Mesenchymal stem cell (in vitro differentiated cells and primary cell): ENCODE measurements at regions not wholly inside any gene's neighbourhood (a gene's known extent, or its start where the extent isn't known, plus 50 kb on each side); places are given as distances from the start of the nearest gene placed in this dataset.
A peak's percentile ranks its signal among the peaks of the same experiment; 100 is the strongest.

ENCODE experiments used
- DNase-seq: peaks from one replicate; pipeline ENCODE4 v3.0.0-alpha.2; 2013
- H2AFZ ChIP-seq: one replicate; pipeline ENCODE4 v1.6.1; 2013; ENCODE audit warnings: low read depth, mild to moderate bottlenecking, control low read depth, inconsistent platforms, low read length, moderate library complexity
- H2AK5ac ChIP-seq: 2 replicates; pipeline ENCODE4 v1.6.1; 2013; ENCODE audit warnings: low read length, moderate library complexity, mild to moderate bottlenecking, inconsistent platforms; ENCODE audit not compliant: severe bottlenecking
- H2BK120ac ChIP-seq: one replicate; pipeline ENCODE4 v1.6.1; 2013; ENCODE audit warnings: low read depth, mild to moderate bottlenecking, inconsistent platforms, low read length, moderate library complexity
- H2BK12ac ChIP-seq, 2 experiments: one replicate each; pipeline ENCODE4 v1.6.1; 2013; ENCODE audit warnings: inconsistent platforms in 2 of 2, low read length in 2 of 2, mild to moderate bottlenecking in 2 of 2, moderate library complexity in 2 of 2, control low read depth in 1 of 2
- H2BK15ac ChIP-seq: one replicate; pipeline ENCODE4 v1.6.1; 2013; ENCODE audit warnings: mild to moderate bottlenecking, low read depth, inconsistent platforms; ENCODE audit not compliant: poor library complexity, severe bottlenecking
- H2BK5ac ChIP-seq: 2 replicates; pipeline ENCODE4 v1.6.1; 2013; ENCODE audit warnings: low read depth, mild to moderate bottlenecking, low read length, control low read depth, inconsistent platforms; ENCODE audit not compliant: poor library complexity, severe bottlenecking
- H3K14ac ChIP-seq, 2 experiments: one replicate each; pipeline ENCODE4 v1.6.1; 2013; ENCODE audit warnings: inconsistent platforms in 2 of 2, low read length in 2 of 2, control low read depth in 1 of 2, mild to moderate bottlenecking in 1 of 2, moderate library complexity in 1 of 2
- H3K18ac ChIP-seq, 2 experiments: one replicate each; pipeline ENCODE4 v1.6.1; 2013; ENCODE audit warnings: inconsistent platforms in 2 of 2, low read length in 2 of 2, control low read depth in 1 of 2, low read depth in 1 of 2, mild to moderate bottlenecking in 1 of 2
- H3K23ac ChIP-seq, 2 experiments: one replicate each; pipeline ENCODE4 v1.6.1; 2013; ENCODE audit warnings: inconsistent platforms in 2 of 2, low read length in 2 of 2, mild to moderate bottlenecking in 2 of 2, moderate library complexity in 2 of 2, control low read depth in 1 of 2
- H3K27ac ChIP-seq: 2 replicates; pipeline ENCODE4 v1.5.1; 2013; ENCODE audit warnings: mild to moderate bottlenecking, moderate library complexity, low read length, control low read depth, inconsistent platforms; ENCODE audit not compliant: poor library complexity, severe bottlenecking
- H3K27me3 ChIP-seq, 2 experiments: 2 replicates each; pipeline versions ENCODE4 v1.6.1 to v1.7.0; 2013; ENCODE audit warnings: low read length in 2 of 2, mild to moderate bottlenecking in 2 of 2, moderate library complexity in 2 of 2, control low read depth in 1 of 2, inconsistent platforms in 1 of 2; ENCODE audit not compliant: control insufficient read depth in 1 of 2, insufficient read depth in 1 of 2
- H3K36me3 ChIP-seq, 2 experiments: 2 replicates each; pipeline versions ENCODE4 v1.6.1 to v1.7.0; 2013; ENCODE audit warnings: low read length in 2 of 2, control low read depth in 1 of 2, inconsistent platforms in 1 of 2, low read depth in 1 of 2, mild to moderate bottlenecking in 1 of 2; ENCODE audit not compliant: insufficient read depth in 2 of 2, control insufficient read depth in 1 of 2
- H3K4ac ChIP-seq, 2 experiments: one replicate each; pipeline ENCODE4 v1.6.1; 2013; ENCODE audit warnings: inconsistent platforms in 2 of 2, low read length in 2 of 2, mild to moderate bottlenecking in 2 of 2, moderate library complexity in 2 of 2, control low read depth in 1 of 2, low read depth in 1 of 2
- H3K4me1 ChIP-seq: 2 replicates; pipeline ENCODE4 v1.6.1; 2013; ENCODE audit warnings: low read depth, low read length, control low read depth; ENCODE audit not compliant: control insufficient read depth, insufficient read depth
- H3K4me2 ChIP-seq: 2 replicates; pipeline ENCODE4 v1.6.1; 2013; ENCODE audit warnings: low read length, mild to moderate bottlenecking, inconsistent platforms; ENCODE audit not compliant: poor library complexity, severe bottlenecking
- H3K4me3 ChIP-seq, 2 experiments: 2 replicates each; pipeline versions ENCODE4 v1.5.1 to v1.7.0; 2013; ENCODE audit warnings: low read length in 2 of 2, mild to moderate bottlenecking in 2 of 2, control low read depth in 1 of 2, low read depth in 1 of 2; ENCODE audit not compliant: insufficient read depth in 1 of 2
- H3K79me1 ChIP-seq: replicated peaks from 2 replicates; pipeline ENCODE4 v1.6.1; 2013; ENCODE audit warnings: mild to moderate bottlenecking, control low read depth, low read length, inconsistent platforms; ENCODE audit not compliant: poor library complexity, severe bottlenecking
- H3K9ac ChIP-seq: 2 replicates; pipeline ENCODE4 v1.7.0; 2013; ENCODE audit warnings: mild to moderate bottlenecking, low read length, moderate library complexity
- H3K9me3 ChIP-seq: 2 replicates; pipeline ENCODE4 v1.7.0; 2013; ENCODE audit warnings: mild to moderate bottlenecking, low read length; ENCODE audit not compliant: control insufficient read depth
- H4K8ac ChIP-seq: one replicate; pipeline ENCODE4 v1.6.1; 2013; ENCODE audit warnings: inconsistent platforms, mild to moderate bottlenecking, low read length, moderate library complexity
- H4K91ac ChIP-seq: one replicate; pipeline ENCODE4 v1.6.1; 2013; ENCODE audit warnings: mild to moderate bottlenecking, low read length, inconsistent platforms
- WGBS: methylation state at CpG from one replicate; pipeline ENCODE4 v1.1.7; 2013; ENCODE audit warnings: mixed read lengths; 5-methylcytosine and 5-hydroxymethylcytosine counted together

GRCh38 chr1:170238704-170239391, 93.1 kb downstream of the NTMT2 start:
- 86% methylated on average over 6 of the region's 7 CpGs for WGBS
- Histone ChIP-seq H3K27me3 (no peaks in the 10 kb centered on the region), H3K9ac (peak overlapping the region; percentile 6), H2BK12ac (no peak overlapping the region), H3K18ac (no peak overlapping the region), H3K9me3 (no peaks in the 10 kb centered on the region), H2AFZ (no peak overlapping the region), H3K79me1 (no peaks in the 10 kb centered on the region), H3K4me2 (no peak overlapping the region), H3K14ac (no peak overlapping the region), H3K4me1 (no peaks in the 10 kb centered on the region), H3K23ac (no peak overlapping the region), H3K36me3 (no peaks in the 10 kb centered on the region), H3K4me3 (no peak overlapping the region), H4K8ac (no peak overlapping the region), H2BK5ac (no peak overlapping the region), H2AK5ac (no peak overlapping the region), H3K4ac (no peak overlapping the region), H4K91ac (no peak overlapping the region), H3K27ac (no peak overlapping the region), H2BK120ac (no peak overlapping the region), H2BK15ac (no peak overlapping the region)
- DNase-seq, result no peak

- WGBS, result 67% methylated on average over 3 of the region's 3 CpGs
- no peak overlapping the region for H3K14ac ChIP-seq
- H3K27me3 ChIP-seq, result no peaks in the 10 kb centered on the region
Measured at GRCh38 chr1:170239445-170239844, 93.7 kb downstream of the NTMT2 start.

GRCh38 chr1:170240409-170240808, 94.7 kb downstream of the NTMT2 start:
- H3K27me3 ChIP-seq, result no peaks in the 10 kb centered on the region
- H3K27ac ChIP-seq, result no peak overlapping the region
- no peak overlapping the region for H3K14ac ChIP-seq
- no peak overlapping the region for H2BK120ac ChIP-seq
- H4K91ac ChIP-seq, result no peak overlapping the region
- H2BK15ac ChIP-seq, result no peak overlapping the region
- H2BK5ac ChIP-seq, result no peak overlapping the region
- H4K8ac ChIP-seq, result no peak overlapping the region
- no peak overlapping the region for H3K4me2 ChIP-seq
- no peak overlapping the region for H2BK12ac ChIP-seq
- peak overlapping the region; percentile 6 for H3K9ac ChIP-seq
- 79% methylated on average over 1 of the region's 2 CpGs for WGBS
- H3K9me3 ChIP-seq, result no peaks in the 10 kb centered on the region
- H3K4me3 ChIP-seq, result no peak overlapping the region
- H3K79me1 ChIP-seq, result no peaks in the 10 kb centered on the region
- H3K36me3 ChIP-seq, result no peaks in the 10 kb centered on the region
- no peak overlapping the region for H2AK5ac ChIP-seq
- no peak overlapping the region for H3K4ac ChIP-seq
- H2AFZ ChIP-seq, result no peak overlapping the region
- H3K4me1 ChIP-seq, result no peaks in the 10 kb centered on the region
- no peak for DNase-seq
- H3K18ac ChIP-seq, result no peak overlapping the region
- no peak overlapping the region for H3K23ac ChIP-seq

More at GRCh38 chr1:170239445-170239844, 93.7 kb downstream of the NTMT2 start:
- Histone ChIP-seq H3K4me1 (no peaks in the 10 kb centered on the region), H2BK120ac (no peak overlapping the region), H4K91ac (no peak overlapping the region), H3K18ac (no peak overlapping the region), H2AFZ (no peak overlapping the region), H3K27ac (no peak overlapping the region), H2BK15ac (no peak overlapping the region), H4K8ac (no peak overlapping the region), H3K4ac (no peak overlapping the region), H3K4me3 (no peak overlapping the region), H3K9me3 (no peaks in the 10 kb centered on the region), H2AK5ac (no peak overlapping the region), H2BK5ac (no peak overlapping the region), H3K36me3 (no peaks in the 10 kb centered on the region), H2BK12ac (no peak overlapping the region), H3K9ac (peak overlapping the region; percentile 6), H3K4me2 (no peak overlapping the region), H3K79me1 (no peaks in the 10 kb centered on the region), H3K23ac (no peak overlapping the region)
- no peak for DNase-seq

GRCh38 chr1:170241266-170241851, 95.6 kb downstream of the NTMT2 start:
- Histone ChIP-seq H3K79me1 (no peaks in the 10 kb centered on the region), H2BK15ac (no peak overlapping the region)
- 84% methylated on average over 7 of the region's 7 CpGs for WGBS

More at GRCh38 chr1:170241266-170241851, 95.6 kb downstream of the NTMT2 start:
- no peak overlapping the region for H3K23ac ChIP-seq
- no peaks in the 10 kb centered on the region for H3K4me1 ChIP-seq
- no peak overlapping the region for H3K4me2 ChIP-seq
- no peak overlapping the region for H2BK12ac ChIP-seq
- no peaks in the 10 kb centered on the region for H3K9me3 ChIP-seq
- no peak overlapping the region for H2AK5ac ChIP-seq
- H3K4me3 ChIP-seq, result no peak overlapping the region
- peak; percentile 20 for DNase-seq
- H4K8ac ChIP-seq, result no peak overlapping the region
- H3K9ac ChIP-seq, result no peak overlapping the region
- no peak overlapping the region for H4K91ac ChIP-seq
- H3K27ac ChIP-seq, result no peak overlapping the region
- H2BK120ac ChIP-seq, result no peak overlapping the region
- H3K14ac ChIP-seq, result no peak overlapping the region
- H2BK5ac ChIP-seq, result no peak overlapping the region
- no peaks in the 10 kb centered on the region for H3K27me3 ChIP-seq
- no peaks in the 10 kb centered on the region for H3K36me3 ChIP-seq
- no peak overlapping the region for H2AFZ ChIP-seq
- no peak overlapping the region for H3K4ac ChIP-seq
- H3K18ac ChIP-seq, result peak overlapping the region in 1 of 2 experiments; percentile 34
